ENCODE measurements at regions not wholly inside any gene's neighbourhood (a gene's known extent, or its start where the extent isn't known, plus 50 kb on each side); places are given as distances from the start of the nearest gene placed in this dataset.

- Histone ChIP-seq H3K4me1 (ENCODE audit: insufficient read depth, low read length) (no peaks in the 10 kb centered on the region), H3K9ac (ENCODE audit: low read depth, low read length) (no peak overlapping the region), H3K79me2 (ENCODE audit: insufficient read depth, low read length) (no peaks in the 10 kb centered on the region), H3K9me3 (ENCODE audit: insufficient read depth, low read length, severe bottlenecking) (no peaks in the 10 kb centered on the region), H3K27ac (ENCODE audit: low read length) (no peak overlapping the region), H4K20me1 (ENCODE audit: insufficient read depth, low read length) (no peaks in the 10 kb centered on the region), H3K27me3 (ENCODE audit: insufficient read depth, low read length, poor library complexity) (no peaks in the 10 kb centered on the region), H3K4me2 (ENCODE audit: insufficient read depth, low read length) (no peak overlapping the region), H3K36me3 (ENCODE audit: insufficient read depth, low read length) (no peaks in the 10 kb centered on the region), H2AFZ (ENCODE audit: low read depth, low read length) (no peak overlapping the region), H3K4me3 (ENCODE audit: low read depth in 1 of 2, low read length in 2 of 2) (no peak overlapping the region)
- DNase-seq (no peak), ATAC-seq (ENCODE audit: insufficient read depth, low read depth) (no peak)
- TF ChIP-seq EZH2 (IDR thresholded peaks at IDR 0.05; ENCODE audit: borderline replicate concordance, low read depth, low read length, severe bottlenecking): no peak
- TF ChIP-seq, protein P1, sequence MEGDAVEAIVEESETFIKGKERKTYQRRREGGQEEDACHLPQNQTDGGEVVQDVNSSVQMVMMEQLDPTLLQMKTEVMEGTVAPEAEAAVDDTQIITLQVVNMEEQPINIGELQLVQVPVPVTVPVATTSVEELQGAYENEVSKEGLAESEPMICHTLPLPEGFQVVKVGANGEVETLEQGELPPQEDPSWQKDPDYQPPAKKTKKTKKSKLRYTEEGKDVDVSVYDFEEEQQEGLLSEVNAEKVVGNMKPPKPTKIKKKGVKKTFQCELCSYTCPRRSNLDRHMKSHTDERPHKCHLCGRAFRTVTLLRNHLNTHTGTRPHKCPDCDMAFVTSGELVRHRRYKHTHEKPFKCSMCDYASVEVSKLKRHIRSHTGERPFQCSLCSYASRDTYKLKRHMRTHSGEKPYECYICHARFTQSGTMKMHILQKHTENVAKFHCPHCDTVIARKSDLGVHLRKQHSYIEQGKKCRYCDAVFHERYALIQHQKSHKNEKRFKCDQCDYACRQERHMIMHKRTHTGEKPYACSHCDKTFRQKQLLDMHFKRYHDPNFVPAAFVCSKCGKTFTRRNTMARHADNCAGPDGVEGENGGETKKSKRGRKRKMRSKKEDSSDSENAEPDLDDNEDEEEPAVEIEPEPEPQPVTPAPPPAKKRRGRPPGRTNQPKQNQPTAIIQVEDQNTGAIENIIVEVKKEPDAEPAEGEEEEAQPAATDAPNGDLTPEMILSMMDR (IDR thresholded peaks at IDR 0.05; ENCODE audit: borderline replicate concordance, extremely low read depth, low read length, poor library complexity, severe bottlenecking): no peak
Observed at GRCh38 chr6:170227996-170228945, 62.6 kb downstream of the DLL1 start.

DNA sequence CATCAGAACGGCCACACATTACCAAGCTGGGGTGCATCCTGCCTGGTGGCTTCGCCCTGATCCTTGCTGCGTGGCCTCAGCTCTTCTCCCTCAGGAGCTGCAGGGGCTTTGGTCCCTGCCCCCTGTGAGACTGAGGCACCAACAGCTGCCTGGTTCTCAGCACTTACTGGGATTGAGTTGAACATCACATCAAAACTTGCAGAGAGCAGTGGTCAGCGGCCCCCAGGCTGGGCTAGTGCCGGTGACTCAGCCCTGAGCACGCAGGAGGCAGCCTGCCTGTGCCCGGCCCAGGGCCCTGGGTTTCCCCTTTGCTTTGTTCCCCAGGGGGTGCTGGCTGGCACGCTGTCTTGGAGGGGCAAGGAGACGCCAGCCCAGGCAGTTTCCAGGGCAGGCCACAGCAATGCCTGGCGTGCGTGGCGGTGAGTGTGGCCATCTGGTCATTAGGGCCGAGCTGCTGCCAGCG is 63.3 kb downstream of the DLL1 start:
- TF ChIP-seq EZH2 (IDR thresholded peaks at IDR 0.05; ENCODE audit: borderline replicate concordance, low read depth, low read length, severe bottlenecking): no peak
- TF ChIP-seq, protein P1 (IDR thresholded peaks at IDR 0.05; ENCODE audit: borderline replicate concordance, extremely low read depth, low read length, poor library complexity, severe bottlenecking): no peak
- no peak for DNase-seq

DNA sequence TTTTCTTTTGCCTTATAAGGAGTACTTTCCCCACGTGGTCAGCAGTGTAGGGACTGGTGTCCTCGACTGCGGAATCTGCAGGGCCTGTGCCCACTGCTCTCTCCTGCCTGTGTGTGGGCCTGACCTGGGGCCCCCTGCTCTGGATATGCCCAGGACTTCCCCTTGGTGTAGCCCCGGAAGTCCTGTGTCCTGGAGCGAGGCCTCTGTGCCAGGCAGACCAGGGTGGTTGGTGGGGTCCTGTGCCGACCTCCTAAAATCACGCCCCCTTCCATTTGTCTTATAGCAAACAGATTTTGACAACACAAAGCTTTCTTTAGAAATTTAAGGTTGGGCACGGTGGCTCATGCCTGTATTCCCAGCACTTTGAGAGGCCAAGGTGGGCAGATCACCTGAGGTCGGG is 64.2 kb downstream of the DLL1 start:
- ATAC-seq (ENCODE audit: insufficient read depth, low read depth) (no peak), DNase-seq (no peak)
- Histone ChIP-seq H3K36me3 (ENCODE audit: insufficient read depth, low read length) (no peaks in the 10 kb centered on the region), H2AFZ (ENCODE audit: low read depth, low read length) (no peak overlapping the region), H3K27ac (ENCODE audit: low read length) (no peak overlapping the region), H3K79me2 (ENCODE audit: insufficient read depth, low read length) (no peaks in the 10 kb centered on the region), H3K4me2 (ENCODE audit: insufficient read depth, low read length) (no peak overlapping the region), H3K9me3 (ENCODE audit: insufficient read depth, low read length, severe bottlenecking) (no peaks in the 10 kb centered on the region), H4K20me1 (ENCODE audit: insufficient read depth, low read length) (no peaks in the 10 kb centered on the region), H3K4me3 (ENCODE audit: low read depth in 1 of 2, low read length in 2 of 2) (no peak overlapping the region), H3K27me3 (ENCODE audit: insufficient read depth, low read length, poor library complexity) (no peaks in the 10 kb centered on the region), H3K4me1 (ENCODE audit: insufficient read depth, low read length) (no peaks in the 10 kb centered on the region), H3K9ac (ENCODE audit: low read depth, low read length) (no peak overlapping the region)
- no peak for TF ChIP-seq EZH2 (IDR thresholded peaks at IDR 0.05; ENCODE audit: borderline replicate concordance, low read depth, low read length, severe bottlenecking)
- TF ChIP-seq, protein P1 (IDR thresholded peaks at IDR 0.05; ENCODE audit: borderline replicate concordance, extremely low read depth, low read length, poor library complexity, severe bottlenecking): no peak

More for the DNA sequence above, 63.3 kb downstream of the DLL1 start:
- Histone ChIP-seq H3K4me1 (ENCODE audit: insufficient read depth, low read length) (no peaks in the 10 kb centered on the region), H3K36me3 (ENCODE audit: insufficient read depth, low read length) (no peaks in the 10 kb centered on the region), H3K27ac (ENCODE audit: low read length) (no peak overlapping the region), H3K9ac (ENCODE audit: low read depth, low read length) (no peak overlapping the region), H3K4me2 (ENCODE audit: insufficient read depth, low read length) (no peak overlapping the region), H3K4me3 (ENCODE audit: low read depth in 1 of 2, low read length in 2 of 2) (no peak overlapping the region), H3K27me3 (ENCODE audit: insufficient read depth, low read length, poor library complexity) (no peaks in the 10 kb centered on the region), H3K9me3 (ENCODE audit: insufficient read depth, low read length, severe bottlenecking) (no peaks in the 10 kb centered on the region), H2AFZ (ENCODE audit: low read depth, low read length) (no peak overlapping the region), H4K20me1 (ENCODE audit: insufficient read depth, low read length) (no peaks in the 10 kb centered on the region), H3K79me2 (ENCODE audit: insufficient read depth, low read length) (no peaks in the 10 kb centered on the region)
- ATAC-seq (ENCODE audit: insufficient read depth, low read depth): no peak

Data from DND-41 (cell line).